ENCODE measurements at regions not wholly inside any gene's neighbourhood (a gene's known extent, or its start where the extent isn't known, plus 50 kb on each side); places are given as distances from the start of the nearest gene placed in this dataset.
A peak's percentile ranks its signal among the peaks of the same experiment; 100 is the strongest.

- Histone ChIP-seq H3K27ac (peak overlapping the region; percentile 81 to 83), H3K4me1 (peaks cover 5 to 12% of the 10 kb centered on the region in 2 donors), H3K27me3 (no peaks in the 10 kb centered on the region), H3K36me3 (no peaks in the 10 kb centered on the region), H3K9me3 (no peaks in the 10 kb centered on the region), H3K4me3 (no peak overlapping the region)
- intact Hi-C loops (cut with DNase I; ENCODE audit: low total_unique reads): no loop called here
- no peak for DNase-seq
- TF ChIP-seq CTCF (IDR thresholded peaks at IDR 0.05): no peak
- no peak for TF ChIP-seq POLR2A (IDR thresholded peaks at IDR 0.05)
Observed at GRCh38 chr15:35690089-35690488, 144.1 kb upstream of the DPH6 start.

DNA sequence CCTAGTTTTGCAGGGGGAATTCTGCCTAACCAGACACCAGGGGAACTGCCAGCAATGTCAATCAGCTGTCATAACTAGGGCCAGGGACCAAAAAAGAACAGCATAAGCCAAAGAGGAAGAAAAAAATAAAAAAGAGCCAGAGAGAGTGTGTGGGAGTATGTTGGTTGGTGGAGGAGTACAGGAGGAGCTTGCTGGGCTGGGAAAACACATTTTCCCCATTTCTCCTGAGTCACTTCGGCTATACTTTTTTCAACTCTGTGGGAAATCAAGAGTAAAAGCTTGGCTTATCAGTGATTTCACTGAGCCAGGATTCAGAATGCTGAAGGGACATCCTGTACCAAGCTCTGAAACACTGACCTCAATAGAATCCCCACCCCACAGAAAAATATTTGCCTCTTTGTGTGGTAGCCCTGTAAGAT is 144.7 kb upstream of the DPH6 start:
- Histone ChIP-seq H3K27me3 (no peaks in the 10 kb centered on the region), H3K27ac (peak overlapping the region; percentile 81 to 83), H3K4me1 (peaks cover 5 to 12% of the 10 kb centered on the region in 2 donors), H3K36me3 (no peaks in the 10 kb centered on the region), H3K9me3 (no peaks in the 10 kb centered on the region), H3K4me3 (no peak overlapping the region)
- DNase-seq: peak; percentile 55 to 71
- intact Hi-C loops (cut with DNase I; ENCODE audit: low total_unique reads): no loop called here
- TF ChIP-seq CTCF (IDR thresholded peaks at IDR 0.05): no peak
- no peak for TF ChIP-seq POLR2A (IDR thresholded peaks at IDR 0.05)

DNA sequence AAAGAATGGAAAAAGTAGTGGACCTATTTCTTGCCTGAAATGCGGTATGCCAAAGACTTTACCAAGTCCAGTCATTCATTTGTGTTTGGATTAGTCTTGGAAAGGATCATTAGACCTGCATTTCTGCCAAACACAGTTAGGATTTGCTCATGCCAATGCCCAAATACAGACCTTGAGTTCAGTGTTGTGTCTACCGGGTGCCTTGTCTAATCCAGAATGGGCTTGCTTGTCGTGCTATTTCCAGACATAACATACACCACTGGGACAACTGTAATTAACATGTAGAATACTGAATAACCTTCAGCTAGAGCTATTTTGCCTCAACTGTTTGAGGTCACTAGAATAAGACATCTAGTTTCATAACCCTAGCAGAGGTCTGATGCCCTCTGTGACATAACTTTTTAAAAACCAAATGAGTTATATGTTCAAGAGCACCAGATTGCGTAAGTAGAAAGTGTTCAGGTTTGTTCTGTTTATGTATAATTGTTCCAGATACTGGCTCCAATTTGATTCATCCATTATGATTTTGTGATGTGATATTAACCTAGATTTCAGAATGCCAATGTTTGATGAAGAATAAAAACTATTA is 145.3 kb upstream of the DPH6 start:
- TF ChIP-seq POLR2A (IDR thresholded peaks at IDR 0.05): no peak
- no peak for TF ChIP-seq CTCF (IDR thresholded peaks at IDR 0.05)
- H3K27ac ChIP-seq: peak overlapping the region; percentile 81 to 83
- H3K36me3 ChIP-seq: no peaks in the 10 kb centered on the region
- intact Hi-C loops (cut with DNase I; ENCODE audit: low total_unique reads): no loop called here
- no peaks in the 10 kb centered on the region for H3K27me3 ChIP-seq
- H3K4me1 ChIP-seq: peaks cover 5 to 12% of the 10 kb centered on the region in 2 donors
- DNase-seq: no peak
- H3K9me3 ChIP-seq: no peaks in the 10 kb centered on the region
- no peak overlapping the region for H3K4me3 ChIP-seq

DNA sequence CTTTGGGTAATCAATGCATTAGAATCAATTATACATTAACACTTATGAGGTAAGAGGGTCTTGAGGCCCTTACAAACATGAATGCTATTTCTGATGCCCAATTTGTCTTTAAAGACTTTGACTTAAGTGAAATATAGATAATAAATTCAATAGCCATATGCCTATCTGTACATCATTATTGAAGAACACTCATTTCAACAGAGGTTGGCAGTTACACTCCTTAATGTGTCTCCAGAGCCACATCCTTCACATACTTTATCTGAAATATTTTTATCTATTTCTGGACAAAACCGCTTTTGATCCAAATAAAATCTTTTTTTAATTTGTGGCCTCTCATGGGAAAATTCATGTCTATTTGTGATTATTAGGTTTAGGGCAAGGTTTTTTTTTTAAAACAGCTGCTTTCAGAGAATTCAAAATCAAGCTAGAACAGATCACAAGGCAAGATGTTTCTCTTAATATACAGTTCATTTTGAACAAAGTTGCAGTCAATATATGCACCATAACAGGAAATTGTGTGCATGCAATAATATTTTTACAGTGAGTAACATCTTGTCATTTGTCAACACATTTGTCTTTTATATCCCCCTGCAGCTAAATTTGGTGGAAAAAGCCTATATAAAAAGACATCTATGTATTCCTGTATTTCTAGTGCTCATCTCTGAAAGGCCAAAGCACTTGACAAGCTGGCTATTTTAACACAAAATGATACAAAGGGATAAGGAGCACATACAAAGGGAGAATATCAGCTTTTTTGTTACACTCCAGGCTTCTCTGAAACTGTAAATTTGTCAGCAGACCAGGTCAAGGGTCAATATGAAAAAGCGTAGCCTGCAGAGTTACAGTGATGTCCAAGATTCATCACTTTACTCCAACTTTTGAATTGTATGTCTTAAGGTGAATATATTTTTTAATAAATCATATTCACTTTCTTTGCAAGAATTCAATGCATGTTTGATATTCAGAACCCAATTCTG is 146.2 kb upstream of the DPH6 start:
- intact Hi-C loops (cut with DNase I; ENCODE audit: low total_unique reads): no loop called here
- Histone ChIP-seq H3K36me3 (no peaks in the 10 kb centered on the region), H3K27ac (peak overlapping the region; percentile 81 to 83), H3K9me3 (no peaks in the 10 kb centered on the region), H3K27me3 (no peaks in the 10 kb centered on the region), H3K4me3 (no peak overlapping the region), H3K4me1 (peaks cover 5 to 12% of the 10 kb centered on the region in 2 donors)
- DNase-seq: no peak
- TF ChIP-seq POLR2A (IDR thresholded peaks at IDR 0.05): no peak
- TF ChIP-seq CTCF (IDR thresholded peaks at IDR 0.05): no peak

GRCh38 chr15:35693286-35693685 is 147.3 kb upstream of the DPH6 start:
- no peak overlapping the region for H3K4me3 ChIP-seq
- H3K9me3 ChIP-seq: no peaks in the 10 kb centered on the region
- no peaks in the 10 kb centered on the region for H3K27me3 ChIP-seq
- H3K36me3 ChIP-seq: no peaks in the 10 kb centered on the region
- peak overlapping the region; percentile 81 to 83 for H3K27ac ChIP-seq
- H3K4me1 ChIP-seq: peaks cover 5 to 12% of the 10 kb centered on the region in 2 donors
- DNase-seq: peak in 1 of 2 donors; percentile 33
- intact Hi-C loops (cut with DNase I; ENCODE audit: low total_unique reads): no loop called here
- TF ChIP-seq CTCF (IDR thresholded peaks at IDR 0.05) (no peak), POLR2A (IDR thresholded peaks at IDR 0.05) (no peak)
